Skin of body (tissue), 1 donor: ENCODE measurements at regions not wholly inside any gene's neighbourhood (a gene's known extent, or its start where the extent isn't known, plus 50 kb on each side); places are given as distances from the start of the nearest gene placed in this dataset.

Source experiments
- DNase-seq: peaks from one replicate; lab custom pipeline; 2025; lab: John Stamatoyannopoulos, UW

DNA sequence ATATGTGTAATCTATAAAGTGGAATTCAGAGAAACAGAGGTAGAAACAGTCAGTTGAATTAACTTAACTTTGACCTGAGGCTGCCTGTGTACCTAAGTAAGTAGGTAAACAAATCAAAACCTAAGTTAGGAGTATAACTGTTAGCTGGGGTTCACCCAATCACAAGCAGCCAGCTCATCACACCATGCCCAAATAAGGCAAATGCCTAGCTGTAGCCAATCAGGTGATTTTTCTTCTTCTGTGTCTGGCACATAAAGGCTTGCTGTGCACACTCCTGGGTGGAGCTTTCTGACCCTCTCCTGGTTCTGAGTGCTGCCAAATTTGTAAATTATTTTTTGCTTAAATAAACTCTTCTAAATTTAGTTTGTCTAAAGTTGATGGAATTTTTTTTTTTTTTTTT is 54.7 kb upstream of the TRIM39 start:
- no peak for DNase-seq

DNA sequence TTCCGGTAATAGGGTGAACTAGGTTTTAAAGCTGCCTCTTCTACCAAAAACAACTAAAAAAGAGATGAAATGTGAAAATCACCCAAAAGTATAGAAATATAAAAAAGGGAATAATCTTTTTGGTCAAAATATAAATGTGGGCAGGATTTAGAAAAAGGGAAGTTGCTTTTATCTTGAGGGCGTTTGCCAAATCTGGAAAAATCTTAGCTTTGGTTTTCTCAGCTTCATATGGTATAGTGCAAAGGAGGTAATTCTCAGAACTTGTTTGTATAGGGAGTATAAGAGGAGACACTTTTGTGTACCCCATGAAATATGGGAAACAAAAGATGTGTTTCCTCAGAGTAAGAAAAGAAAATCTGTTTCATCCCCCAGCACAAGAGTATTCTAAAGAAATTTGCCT is 54.2 kb upstream of the TRIM26 start:
- DNase-seq: no peak

DNA sequence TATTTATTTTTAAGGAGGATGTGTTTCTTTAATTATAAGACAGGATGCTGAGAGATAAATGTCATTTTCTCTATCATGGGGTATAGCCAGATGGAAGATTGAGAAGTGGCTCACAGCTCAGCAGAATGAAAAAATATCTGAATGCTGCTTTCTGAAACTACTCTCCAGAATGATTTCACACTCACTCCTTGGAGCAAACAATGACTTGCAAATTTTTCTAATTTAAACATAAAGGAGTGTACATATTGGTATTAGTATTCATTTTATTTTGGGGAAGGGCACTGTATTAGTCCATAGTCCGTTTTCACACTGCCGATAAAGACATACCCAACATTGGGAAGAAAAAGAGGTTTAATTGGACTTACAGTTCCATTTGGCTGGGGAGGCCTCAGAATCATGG is 52.4 kb upstream of the TRIM26 start:
- DNase-seq: no peak

DNA sequence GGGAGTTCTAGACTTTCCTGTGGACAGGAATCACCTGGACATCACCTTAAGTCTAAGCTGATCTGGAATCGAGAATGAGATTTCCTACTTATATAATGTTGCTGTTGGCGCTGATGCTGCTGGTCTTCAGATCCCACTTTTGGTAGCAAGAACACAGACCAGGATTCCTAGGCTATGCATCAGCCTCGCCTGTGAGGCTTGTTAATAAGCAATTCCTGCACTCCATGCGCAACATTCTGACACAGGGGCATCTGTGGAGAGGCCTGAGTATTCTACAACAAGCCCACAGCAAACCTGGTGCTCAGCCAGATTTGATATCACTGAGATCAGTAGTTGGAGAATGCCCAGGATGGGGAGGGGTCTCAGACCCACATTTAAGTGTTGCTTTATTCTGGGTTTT is 52.0 kb upstream of the TRIM26 start:
- DNase-seq: no peak

DNA sequence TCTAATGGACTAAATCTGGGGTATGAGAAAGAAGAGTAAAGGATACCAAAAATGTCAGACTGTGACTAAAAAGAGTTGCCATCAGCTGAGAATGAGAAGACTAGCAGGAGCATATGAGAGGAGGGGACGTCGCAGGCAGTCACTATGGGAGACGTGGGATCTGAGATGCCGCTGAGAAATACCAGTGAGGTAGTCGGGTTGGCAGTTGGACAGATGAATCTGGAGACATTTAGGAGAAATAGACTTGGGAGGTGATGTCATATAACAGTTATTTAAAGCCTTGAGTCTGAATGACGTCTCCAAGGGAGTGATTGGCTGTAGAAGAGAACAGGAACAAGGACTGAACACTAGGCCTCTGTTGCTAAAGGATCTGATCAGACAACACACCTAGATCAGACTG is 51.5 kb upstream of the TRIM26 start:
- DNase-seq: peak; percentile 83

DNA sequence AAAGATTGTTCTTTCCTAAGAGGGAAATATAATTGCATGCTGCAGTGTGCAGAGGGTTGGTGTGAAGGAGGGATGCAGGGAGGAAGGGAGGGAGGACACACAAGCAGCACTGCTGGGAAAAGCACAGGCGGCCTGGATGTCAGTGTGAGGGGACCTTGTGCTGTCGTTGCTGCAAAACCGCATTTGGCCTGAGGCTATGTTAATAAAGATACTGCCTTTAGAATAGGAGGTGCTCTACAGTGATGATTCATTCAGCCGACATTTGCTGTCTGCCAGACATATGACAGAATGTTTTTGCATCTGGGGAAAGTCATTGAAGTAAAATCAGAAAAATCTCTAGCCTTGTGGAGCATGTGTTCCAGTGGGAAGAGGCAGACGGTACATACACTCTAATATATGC is 50.5 kb upstream of the TRIM26 start:
- DNase-seq: peak; percentile 57
